ENCODE measurements at regions not wholly inside any gene's neighbourhood (a gene's known extent, or its start where the extent isn't known, plus 50 kb on each side); places are given as distances from the start of the nearest gene placed in this dataset.
"Not testable (repeated sequence)": the region's sequence is repeated elsewhere in the genome, so short reads cannot be mapped to it uniquely, and the experiment has no call there.

- no peak for ATAC-seq
- H3K4me1 ChIP-seq (ENCODE audit: control insufficient read depth, insufficient read depth, low read length): no peaks in the 10 kb centered on the region
- H3K9me3 ChIP-seq (ENCODE audit: control insufficient read depth, insufficient read depth, low read depth, low read length): no peaks in the 10 kb centered on the region
- ChIA-PET CTCF (no interaction called here), POLR2A (no interaction called here)
- in situ Hi-C loops (cut with HindIII; ENCODE audit: low pct_unique_long_range_greater_than_20kb, low sequenced_read_pairs): no loop called here
- intact Hi-C loops (cut with micrococcal nuclease; ENCODE audit: unreplicated experiment): no loop called here
- no peak for DNase-seq (ENCODE audit: low read depth, low spot score)
- H3K27me3 ChIP-seq (ENCODE audit: control insufficient read depth, insufficient read depth, low read length): 0 out of 2 replicates have a peak, but pooled peaks cover 2% of the 10 kb centered on the region
- no peaks in the 10 kb centered on the region for H3K36me3 ChIP-seq (ENCODE audit: control insufficient read depth, insufficient read depth, low read length)
- TF ChIP-seq REST (IDR thresholded peaks at IDR 0.05; ENCODE audit: insufficient read depth in 1 of 2, low read depth in 2 of 2, low read length in 1 of 2) (no peak), POLR2AphosphoS5 (IDR thresholded peaks at IDR 0.05; ENCODE audit: low read depth, low read length) (no peak), SIN3A (IDR thresholded peaks at IDR 0.05; ENCODE audit: borderline replicate concordance, insufficient read depth, low read depth, low read length) (no peak), CTCF (IDR thresholded peaks at IDR 0.05) (no peak), TCF7L2 (IDR thresholded peaks at IDR 0.05; ENCODE audit: low read depth, low read length) (no peak)
- no peak overlapping the region for H3K4me3 ChIP-seq (ENCODE audit: low read depth in 2 of 2, low read length in 2 of 2)
- no TSS peak for BruUV-seq (replicated peaks)
- no peak overlapping the region for H3K27ac ChIP-seq (ENCODE audit: low read length)
These were observed 278.0 kb upstream of the PLET1 start for GRCh38 chr11:112538534-112539280.

GRCh38 chr11:112539281-112539555 is 278.6 kb upstream of the PLET1 start:
- H3K9me3 ChIP-seq (ENCODE audit: control insufficient read depth, insufficient read depth, low read depth, low read length); H3K4me3 ChIP-seq (ENCODE audit: low read depth in 2 of 2, low read length in 2 of 2); DNase-seq (ENCODE audit: low read depth, low spot score); in situ Hi-C loops (cut with HindIII; ENCODE audit: low pct_unique_long_range_greater_than_20kb, low sequenced_read_pairs); ATAC-seq; intact Hi-C loops (cut with micrococcal nuclease; ENCODE audit: unreplicated experiment); BruUV-seq (replicated peaks); H3K27me3 ChIP-seq (ENCODE audit: control insufficient read depth, insufficient read depth, low read length); H3K36me3 ChIP-seq (ENCODE audit: control insufficient read depth, insufficient read depth, low read length); CTCF ChIA-PET; H3K27ac ChIP-seq (ENCODE audit: low read length); H3K4me1 ChIP-seq (ENCODE audit: control insufficient read depth, insufficient read depth, low read length); POLR2A ChIA-PET: not testable (repeated sequence)

GRCh38 chr11:112539741-112540140 is 279.1 kb upstream of the PLET1 start:
- CTCF ChIA-PET: no interaction called here
- TF ChIP-seq POLR2AphosphoS5 (IDR thresholded peaks at IDR 0.05; ENCODE audit: low read depth, low read length): no peak
- no peak for TF ChIP-seq SIN3A (IDR thresholded peaks at IDR 0.05; ENCODE audit: borderline replicate concordance, insufficient read depth, low read depth, low read length)
- no peak for TF ChIP-seq TCF7L2 (IDR thresholded peaks at IDR 0.05; ENCODE audit: low read depth, low read length)
- TF ChIP-seq REST (IDR thresholded peaks at IDR 0.05; ENCODE audit: insufficient read depth in 1 of 2, low read depth in 2 of 2, low read length in 1 of 2): no peak
- no peak for TF ChIP-seq CTCF (IDR thresholded peaks at IDR 0.05)
- Histone ChIP-seq H3K9me3 (ENCODE audit: control insufficient read depth, insufficient read depth, low read depth, low read length) (no peaks in the 10 kb centered on the region), H3K4me3 (ENCODE audit: low read depth in 2 of 2, low read length in 2 of 2) (no peak overlapping the region), H3K27ac (ENCODE audit: low read length) (no peak overlapping the region), H3K36me3 (ENCODE audit: control insufficient read depth, insufficient read depth, low read length) (no peaks in the 10 kb centered on the region), H3K27me3 (ENCODE audit: control insufficient read depth, insufficient read depth, low read length) (0 out of 2 replicates have a peak, but pooled peaks cover 3% of the 10 kb centered on the region), H3K4me1 (ENCODE audit: control insufficient read depth, insufficient read depth, low read length) (no peaks in the 10 kb centered on the region)
- ATAC-seq (no peak), DNase-seq (ENCODE audit: low read depth, low spot score) (no peak)
- POLR2A ChIA-PET: interaction anchor here (0.5 kb wide), 1 partner anchor 17 kb away, joined by 3 read pairs; no protein-coding TSS in a partner anchor
- no TSS peak for BruUV-seq (replicated peaks)
- intact Hi-C loops (cut with micrococcal nuclease; ENCODE audit: unreplicated experiment): no loop called here
- in situ Hi-C loops (cut with HindIII; ENCODE audit: low pct_unique_long_range_greater_than_20kb, low sequenced_read_pairs): no loop called here
